AG04450 (cell line): ENCODE measurements at regions not wholly inside any gene's neighbourhood (a gene's known extent, or its start where the extent isn't known, plus 50 kb on each side); places are given as distances from the start of the nearest gene placed in this dataset.

Experiments
- CTCF ChIA-PET: fragments of 300-600, 350-600 bp; formaldehyde crosslinking; extraction: SDS; loops from one replicate; lab custom pipeline; 2022; ENCODE audit warnings: antibody characterized with exemption, inconsistent platforms; lab: Charles Lee
- POLR2A ChIA-PET: fragments of 350-600 bp; formaldehyde crosslinking; extraction: SDS; loops from one replicate; lab custom pipeline; 2021; ENCODE audit warnings: antibody characterized with exemption, inconsistent platforms; lab: Yijun Ruan, JAX
- DNase-seq: peaks from one replicate; pipeline ENCODE4 v3.0.0-alpha.2; 2011; ENCODE audit warnings: low read depth, low spot score
- H3K27ac ChIP-seq: one replicate; pipeline ENCODE4 v1.5.1; 2012; ENCODE audit warnings: low read depth, low read length, control low read depth
- H3K27me3 ChIP-seq: one replicate; pipeline ENCODE4 v1.6.0; 2012; ENCODE audit warnings: low read length; ENCODE audit not compliant: control insufficient read depth, insufficient read depth
- H3K4me3 ChIP-seq: 2 replicates; pipeline ENCODE4 v1.5.1; 2011; ENCODE audit warnings: mild to moderate bottlenecking, low read depth, low read length, control low read depth
- H3K9me3 ChIP-seq: 2 replicates; pipeline ENCODE4 v1.5.1; 2012; ENCODE audit warnings: low read length; ENCODE audit not compliant: control insufficient read depth, insufficient read depth
- CTCF ChIP-seq: IDR thresholded peaks from 2 replicates; pipeline ENCODE4 v1.5.1; 2011; ENCODE audit warnings: low read depth, low read length, control low read depth, inconsistent platforms

GRCh38 chr14:62189698-62190097 is 427.5 kb downstream of the SNAPC1 start:
- H3K4me3 ChIP-seq = no peak overlapping the region
- H3K27ac ChIP-seq = no peak overlapping the region
- TF ChIP-seq CTCF = no peak
- no peaks in the 10 kb centered on the region for H3K9me3 ChIP-seq
- ChIA-PET POLR2A (no interaction called here), CTCF (no interaction called here)
- no peak for DNase-seq
- no peaks in the 10 kb centered on the region for H3K27me3 ChIP-seq

- no peak for DNase-seq
- Histone ChIP-seq H3K9me3 (peaks cover 3% of the 10 kb centered on the region), H3K27ac (no peak overlapping the region), H3K4me3 (no peak overlapping the region), H3K27me3 (no peaks in the 10 kb centered on the region)
- ChIA-PET POLR2A (no interaction called here), CTCF (no interaction called here)
- no peak for TF ChIP-seq CTCF
Measured at GRCh38 chr14:62206456-62206855, 444.2 kb downstream of the SNAPC1 start.

GRCh38 chr14:62209287-62209899 is 447.2 kb downstream of the SNAPC1 start:
- DNase-seq = peak; percentile 34
- ChIA-PET POLR2A (no interaction called here), CTCF (no interaction called here)
- no peak for TF ChIP-seq CTCF
- Histone ChIP-seq H3K27me3 (no peaks in the 10 kb centered on the region), H3K9me3 (peaks cover 2% of the 10 kb centered on the region), H3K4me3 (no peak overlapping the region), H3K27ac (no peak overlapping the region)

GRCh38 chr14:62213516-62213915 is 451.3 kb downstream of the SNAPC1 start:
- no peak for TF ChIP-seq CTCF
- ChIA-PET POLR2A (no interaction called here), CTCF (interaction anchor here (0.6 kb wide), 1 partner anchor 93 kb away, joined by 3 read pairs; no protein-coding TSS in a partner anchor)
- Histone ChIP-seq H3K4me3 (no peak overlapping the region), H3K27ac (no peak overlapping the region), H3K9me3 (no peaks in the 10 kb centered on the region), H3K27me3 (no peaks in the 10 kb centered on the region)
- DNase-seq = peak; percentile 36

GRCh38 chr14:62216121-62216520 is 453.9 kb downstream of the SNAPC1 start:
- CTCF ChIA-PET = interaction anchor here (1.2 kb wide), 1 partner anchor 824 kb away, joined by 3 read pairs; no protein-coding TSS in a partner anchor
- TF ChIP-seq CTCF = no peak
- Histone ChIP-seq H3K9me3 (no peaks in the 10 kb centered on the region), H3K27ac (no peak overlapping the region), H3K27me3 (peaks cover 3% of the 10 kb centered on the region), H3K4me3 (no peak overlapping the region)
- DNase-seq = no peak
- POLR2A ChIA-PET = no interaction called here
